ENCODE measurements at regions not wholly inside any gene's neighbourhood (a gene's known extent, or its start where the extent isn't known, plus 50 kb on each side); places are given as distances from the start of the nearest gene placed in this dataset.

DNA sequence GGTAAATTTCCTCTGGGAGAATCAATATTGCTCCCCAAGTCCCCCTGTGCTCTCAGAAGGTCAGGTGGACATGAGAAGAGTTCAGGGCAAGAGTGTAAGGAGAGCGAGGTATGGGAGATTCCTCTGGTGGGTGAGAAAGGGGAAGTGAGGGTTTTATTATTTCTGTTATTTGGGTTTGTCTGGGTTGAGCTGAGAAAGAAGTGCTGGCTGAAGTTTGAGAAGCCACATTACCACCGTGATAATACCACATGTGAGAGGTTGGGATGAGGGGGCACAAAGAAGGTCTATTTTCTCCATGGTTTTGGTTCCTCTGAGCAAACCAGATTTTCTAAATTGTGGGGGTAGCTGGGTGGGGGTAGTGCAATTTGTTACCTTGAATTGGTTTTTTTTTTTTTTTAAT, 350.4 kb downstream of the OSTF1 start:
- TF ChIP-seq SMC3 (IDR thresholded peaks at IDR 0.05) (no peak), MAZ (IDR thresholded peaks at IDR 0.05; ENCODE audit: borderline replicate concordance, low read depth, low read length) (no peak), JUN (IDR thresholded peaks at IDR 0.05) (no peak)
- Histone ChIP-seq H3K27ac (no peak overlapping the region), H3K4me2 (no peak overlapping the region), H3K9me3 (no peaks in the 10 kb centered on the region), H3K4me3 (no peak overlapping the region), H3K4me1 (no peaks in the 10 kb centered on the region)
- ChIA-PET CTCF (interaction anchor here (0.6 kb wide), 2 partner anchors 44 to 162 kb away, joined by 3 to 6 read pairs; no protein-coding TSS in a partner anchor), POLR2A (no interaction called here)
- DNase-seq (ENCODE audit: low read depth in 1 of 2, low spot score in 1 of 2) (no peak), ATAC-seq (no peak), FAIRE-seq (no peak)
- WGBS (ENCODE audit: missing lambda C conversion rate) = 5% methylated on average over 2 of the region's 2 CpGs

DNA sequence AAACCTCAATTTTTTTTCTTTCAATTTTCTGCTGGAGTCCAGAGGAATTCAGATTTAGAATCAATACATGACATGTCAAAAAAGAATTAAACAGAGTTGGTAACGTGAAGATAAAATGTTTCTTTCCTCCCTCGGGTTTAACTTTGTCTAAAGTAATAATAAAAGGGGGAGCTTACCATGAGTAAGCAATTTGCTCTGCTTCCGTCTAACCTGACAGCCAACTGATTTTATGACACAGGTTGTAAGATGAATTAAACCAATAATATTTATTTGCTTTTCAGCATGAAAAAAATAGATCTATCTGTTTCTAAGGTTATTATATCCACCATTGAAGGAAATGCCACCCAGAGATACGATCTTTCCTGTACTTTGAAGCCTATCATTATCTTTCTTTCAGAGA, 352.6 kb downstream of the OSTF1 start:
- POLR2A ChIA-PET = no interaction called here
- Histone ChIP-seq H3K27ac (no peak overlapping the region), H3K4me3 (no peak overlapping the region), H3K9me3 (no peaks in the 10 kb centered on the region), H3K4me1 (no peaks in the 10 kb centered on the region), H3K4me2 (no peak overlapping the region)
- CTCF ChIA-PET = interaction anchor here (0.5 kb wide), 1 partner anchor 395 kb away, joined by 3 read pairs; no protein-coding TSS in a partner anchor
- TF ChIP-seq KDM5A (IDR thresholded peaks at IDR 0.05) (no peak), NR3C1 (IDR thresholded peaks at IDR 0.05) (no peak), HDAC2 (IDR thresholded peaks at IDR 0.05) (no peak), HOXB5 (CRISPR knock-in tag; IDR thresholded peaks at IDR 0.05) (no peak), KDM1A (IDR thresholded peaks at IDR 0.05; ENCODE audit: low read depth) (no peak)
- TF ChIP-seq, protein P1, sequence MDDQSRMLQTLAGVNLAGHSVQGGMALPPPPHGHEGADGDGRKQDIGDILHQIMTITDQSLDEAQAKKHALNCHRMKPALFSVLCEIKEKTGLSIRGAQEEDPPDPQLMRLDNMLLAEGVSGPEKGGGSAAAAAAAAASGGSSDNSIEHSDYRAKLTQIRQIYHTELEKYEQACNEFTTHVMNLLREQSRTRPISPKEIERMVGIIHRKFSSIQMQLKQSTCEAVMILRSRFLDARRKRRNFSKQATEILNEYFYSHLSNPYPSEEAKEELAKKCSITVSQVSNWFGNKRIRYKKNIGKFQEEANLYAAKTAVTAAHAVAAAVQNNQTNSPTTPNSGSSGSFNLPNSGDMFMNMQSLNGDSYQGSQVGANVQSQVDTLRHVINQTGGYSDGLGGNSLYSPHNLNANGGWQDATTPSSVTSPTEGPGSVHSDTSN (IDR thresholded peaks at IDR 0.05) = no peak
- DNase-seq (ENCODE audit: low read depth in 1 of 2, low spot score in 1 of 2) (no peak), ATAC-seq (no peak), FAIRE-seq (no peak)
- 26% methylated on average over 4 of the region's 4 CpGs for WGBS (ENCODE audit: missing lambda C conversion rate)

DNA sequence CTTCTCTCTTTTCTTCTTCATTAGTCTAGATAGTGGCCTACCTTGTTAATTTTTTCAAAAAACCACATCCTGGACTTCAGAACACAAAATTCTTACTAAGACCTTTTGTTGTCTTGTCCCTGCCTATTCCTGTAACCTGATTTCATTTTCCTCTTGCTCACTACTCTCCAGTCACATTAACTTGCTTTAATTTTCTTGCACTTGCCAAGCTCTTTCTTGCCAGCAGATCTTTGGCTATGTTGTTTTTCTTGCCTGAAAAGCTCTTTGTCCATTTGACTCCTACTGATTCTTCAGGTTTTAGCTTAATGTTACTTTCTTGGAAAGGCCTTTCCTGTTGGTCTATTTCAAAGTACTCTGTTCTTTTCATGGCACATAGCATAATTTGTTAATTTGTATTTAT, 356.8 kb downstream of the OSTF1 start:
- Histone ChIP-seq H3K4me2 (no peak overlapping the region), H3K9me3 (no peaks in the 10 kb centered on the region), H3K27ac (no peak overlapping the region), H3K4me1 (no peaks in the 10 kb centered on the region), H3K4me3 (no peak overlapping the region)
- FAIRE-seq (no peak), DNase-seq (ENCODE audit: low read depth in 1 of 2, low spot score in 1 of 2) (no peak), ATAC-seq (no peak)
- ChIA-PET CTCF (no interaction called here), POLR2A (no interaction called here)
- TF ChIP-seq EP300 (IDR thresholded peaks at IDR 0.05) (no peak), POLR2AphosphoS2 (conservative IDR thresholded peaks at IDR 0.05; ENCODE audit: low read length) (no peak), TP53 (CRISPR knock-in tag; IDR thresholded peaks at IDR 0.05) (no peak), KDM1A (IDR thresholded peaks at IDR 0.05; ENCODE audit: low read depth) (no peak), BHLHE40 (IDR thresholded peaks at IDR 0.05; ENCODE audit: low read depth, low read length) (no peak)

DNA sequence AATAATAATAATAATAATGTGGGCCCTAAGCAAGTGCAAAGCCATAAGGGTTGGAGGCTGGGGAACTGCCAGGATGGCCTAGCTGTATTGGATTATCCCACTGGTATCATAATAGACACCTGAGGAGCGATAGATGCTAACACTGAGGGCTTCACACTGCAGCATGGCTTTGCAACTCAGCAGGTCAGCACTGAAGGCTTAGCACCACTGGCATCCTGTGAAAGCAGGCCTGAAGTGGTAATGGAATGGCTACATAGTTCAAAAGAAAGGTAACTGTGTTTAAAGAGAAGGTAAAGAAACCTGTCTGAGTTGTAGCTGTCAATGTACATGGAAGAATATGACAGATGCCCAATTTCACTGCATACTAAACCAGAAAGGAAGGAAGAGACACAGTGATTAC, 359.0 kb downstream of the OSTF1 start:
- Histone ChIP-seq H3K27ac (no peak overlapping the region), H3K4me2 (no peak overlapping the region), H3K9me3 (no peaks in the 10 kb centered on the region), H3K4me1 (no peaks in the 10 kb centered on the region), H3K4me3 (no peak overlapping the region)
- FAIRE-seq = no peak
- ChIA-PET POLR2A (no interaction called here), CTCF (no interaction called here)
- 25% methylated on average over 1 of the region's 1 CpG for WGBS (ENCODE audit: missing lambda C conversion rate)
- no peak for ATAC-seq
- TF ChIP-seq, protein P2, sequence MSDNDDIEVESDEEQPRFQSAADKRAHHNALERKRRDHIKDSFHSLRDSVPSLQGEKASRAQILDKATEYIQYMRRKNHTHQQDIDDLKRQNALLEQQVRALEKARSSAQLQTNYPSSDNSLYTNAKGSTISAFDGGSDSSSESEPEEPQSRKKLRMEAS (IDR thresholded peaks at IDR 0.05) = no peak
- TF ChIP-seq CHD2 (IDR thresholded peaks at IDR 0.05; ENCODE audit: low read length, partially characterized antibody) (no peak), CHD4 (IDR thresholded peaks at IDR 0.05; ENCODE audit: borderline replicate concordance) (no peak), KDM1A (IDR thresholded peaks at IDR 0.05; ENCODE audit: low read depth) (no peak), FOSB (CRISPR knock-in tag; IDR thresholded peaks at IDR 0.05) (no peak), RCOR1 (IDR thresholded peaks at IDR 0.05; ENCODE audit: low read depth, low read length) (no peak), NR3C1 (IDR thresholded peaks at IDR 0.05) (no peak), HOXA7 (CRISPR knock-in tag; IDR thresholded peaks at IDR 0.05) (no peak)
- TF ChIP-seq, protein P3, sequence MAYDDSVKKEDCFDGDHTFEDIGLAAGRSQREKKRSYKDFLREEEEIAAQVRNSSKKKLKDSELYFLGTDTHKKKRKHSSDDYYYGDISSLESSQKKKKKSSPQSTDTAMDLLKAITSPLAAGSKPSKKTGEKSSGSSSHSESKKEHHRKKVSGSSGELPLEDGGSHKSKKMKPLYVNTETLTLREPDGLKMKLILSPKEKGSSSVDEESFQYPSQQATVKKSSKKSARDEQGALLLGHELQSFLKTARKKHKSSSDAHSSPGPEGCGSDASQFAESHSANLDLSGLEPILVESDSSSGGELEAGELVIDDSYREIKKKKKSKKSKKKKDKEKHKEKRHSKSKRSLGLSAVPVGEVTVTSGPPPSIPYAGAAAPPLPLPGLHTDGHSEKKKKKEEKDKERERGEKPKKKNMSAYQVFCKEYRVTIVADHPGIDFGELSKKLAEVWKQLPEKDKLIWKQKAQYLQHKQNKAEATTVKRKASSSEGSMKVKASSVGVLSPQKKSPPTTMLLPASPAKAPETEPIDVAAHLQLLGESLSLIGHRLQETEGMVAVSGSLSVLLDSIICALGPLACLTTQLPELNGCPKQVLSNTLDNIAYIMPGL (CRISPR knock-in tag; IDR thresholded peaks at IDR 0.05; ENCODE audit: borderline replicate concordance) = no peak
- DNase-seq (ENCODE audit: low read depth in 1 of 2, low spot score in 1 of 2) = no peak
